Stimulated activated CD4-positive, alpha-beta T cell treated with anti-CD3 and anti-CD28 coated beads, Interleukin-4, amount 100 ng/mL, for 48 hours (primary cell): ENCODE measurements at regions not wholly inside any gene's neighbourhood (a gene's known extent, or its start where the extent isn't known, plus 50 kb on each side); places are given as distances from the start of the nearest gene placed in this dataset.

Experiments used
- DNase-seq, 2 donors: peaks; one replicate each; pipeline ENCODE4 v3.0.0-alpha.2; 2020; ENCODE audit warnings: low read depth in 2 of 2

- DNase-seq: no peak
Observed at GRCh38 chr1:37274938-37275631, 199.3 kb upstream of the ZC3H12A start.

DNA sequence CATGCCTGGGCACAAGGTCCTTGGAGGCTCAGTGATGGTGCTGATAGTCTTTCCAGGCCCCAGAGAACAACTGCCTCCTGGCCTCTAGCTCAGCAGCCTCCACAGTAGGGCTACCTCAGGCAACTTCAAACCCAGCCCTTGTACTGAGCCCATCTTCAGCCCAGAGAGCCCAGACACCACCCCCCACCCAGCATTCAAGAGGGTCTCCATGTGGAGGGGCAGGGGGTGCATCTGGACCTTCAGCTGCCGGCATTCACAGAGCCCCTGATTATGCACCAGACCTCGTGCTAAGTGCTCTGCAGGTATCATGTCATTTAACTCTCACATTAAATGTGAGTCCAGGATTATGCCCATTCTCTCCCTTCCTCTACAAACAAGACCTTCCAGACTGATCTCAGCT lies 197.0 kb upstream of the ZC3H12A start:
- no peak for DNase-seq

DNA sequence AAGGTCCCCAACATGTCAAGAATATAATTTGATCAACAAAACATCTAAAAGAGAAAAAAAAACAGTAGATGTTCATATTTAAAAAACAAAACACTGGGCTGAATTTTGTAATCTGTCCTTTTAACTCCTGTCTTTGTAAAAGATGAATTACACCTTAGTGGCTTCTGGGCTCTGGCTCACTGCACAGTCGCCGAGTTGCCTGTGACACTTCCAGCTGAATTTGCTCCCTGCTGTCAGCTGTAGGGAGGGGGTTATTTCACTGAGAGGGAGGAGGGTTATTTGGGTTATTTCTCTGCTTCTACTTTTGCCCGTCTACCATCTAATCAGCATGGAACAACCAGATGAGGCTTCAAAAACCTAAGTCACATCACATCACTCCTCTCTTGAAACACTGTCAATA lies 193.0 kb upstream of the ZC3H12A start:
- no peak for DNase-seq

- DNase-seq: no peak
Observed at GRCh38 chr1:37282764-37283163, 191.6 kb upstream of the ZC3H12A start.

GRCh38 chr1:37284053-37284452 lies 190.3 kb upstream of the ZC3H12A start:
- no peak for DNase-seq

DNA sequence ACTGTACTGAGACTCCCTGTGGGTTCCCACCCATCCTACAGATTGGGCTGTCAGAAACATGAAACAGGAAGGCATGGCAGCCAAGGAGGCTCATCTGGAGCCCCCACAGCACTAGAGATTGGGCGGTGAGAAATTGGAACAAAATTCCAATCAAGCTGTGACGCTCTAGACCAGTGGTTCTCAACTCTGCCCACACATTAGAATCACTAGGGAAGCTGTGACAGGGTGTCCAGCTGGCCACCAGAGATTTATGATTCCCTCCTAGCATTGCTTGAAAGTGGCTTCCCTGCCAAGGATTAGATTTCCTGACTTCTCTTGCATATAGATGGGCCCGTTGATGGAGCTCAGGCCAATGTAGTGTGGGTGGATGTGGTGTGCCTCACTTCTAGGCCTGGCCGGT lies 187.5 kb upstream of the ZC3H12A start:
- DNase-seq: no peak

GRCh38 chr1:37288900-37289299 lies 185.5 kb upstream of the ZC3H12A start:
- no peak for DNase-seq

DNA sequence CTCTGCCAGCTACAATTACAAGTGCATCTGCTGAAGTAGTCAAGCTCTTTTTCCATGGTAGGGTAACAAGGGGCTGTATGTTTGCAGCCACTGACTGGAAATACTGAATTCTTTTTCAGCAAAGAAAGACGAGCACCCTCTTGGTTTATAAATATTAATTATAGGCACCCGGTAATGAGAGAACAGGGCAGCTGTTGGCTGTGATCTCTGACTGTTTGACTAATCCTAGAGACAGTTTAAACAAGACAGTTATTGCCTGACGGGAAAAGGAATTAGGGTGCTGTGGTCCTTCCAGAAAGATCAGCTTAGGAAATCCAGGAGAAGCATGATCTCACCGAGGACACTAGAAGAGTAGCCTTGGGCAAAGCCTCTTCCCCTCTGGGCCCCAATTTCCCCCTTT lies 183.7 kb upstream of the ZC3H12A start:
- no peak for DNase-seq

DNA sequence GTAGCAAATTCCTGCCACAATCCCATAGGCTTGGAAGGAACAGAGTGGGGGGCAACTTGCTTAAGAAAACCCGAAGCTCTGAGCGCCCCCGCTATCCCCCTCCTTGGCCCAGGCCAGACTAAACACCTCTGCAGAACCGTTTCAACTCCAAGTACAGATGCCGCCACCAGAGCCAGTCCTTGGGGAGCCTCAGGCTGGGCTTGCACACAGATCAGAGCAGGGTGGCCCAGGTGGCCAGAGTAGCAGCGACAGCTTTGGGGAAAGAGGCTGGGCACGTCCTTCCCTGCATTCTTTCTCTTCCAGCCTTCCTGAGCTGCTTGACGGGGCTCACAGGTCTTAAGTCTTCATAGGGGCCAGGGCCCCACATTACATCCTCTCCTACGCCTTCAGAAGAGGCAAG lies 181.6 kb upstream of the ZC3H12A start:
- no peak for DNase-seq

DNA sequence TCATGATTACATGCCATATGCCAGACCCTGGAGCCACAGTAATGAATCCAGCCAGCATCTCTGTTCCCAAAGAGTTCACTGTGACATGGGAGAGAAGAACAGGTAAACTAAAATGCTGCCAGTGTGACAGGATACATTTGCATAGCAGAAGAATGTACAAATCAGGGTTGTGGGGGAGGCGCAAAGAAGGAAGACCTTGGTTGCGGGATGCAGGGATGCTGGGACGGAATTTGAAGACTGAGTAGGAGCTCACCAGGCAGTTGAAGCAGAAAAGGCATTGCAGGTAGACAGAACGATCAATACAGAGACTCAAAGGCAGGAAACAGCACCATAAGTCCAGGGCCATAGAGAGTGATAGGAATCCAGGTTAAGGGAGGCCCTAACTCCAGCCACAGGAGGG lies 180.3 kb upstream of the ZC3H12A start:
- no peak for DNase-seq

DNA sequence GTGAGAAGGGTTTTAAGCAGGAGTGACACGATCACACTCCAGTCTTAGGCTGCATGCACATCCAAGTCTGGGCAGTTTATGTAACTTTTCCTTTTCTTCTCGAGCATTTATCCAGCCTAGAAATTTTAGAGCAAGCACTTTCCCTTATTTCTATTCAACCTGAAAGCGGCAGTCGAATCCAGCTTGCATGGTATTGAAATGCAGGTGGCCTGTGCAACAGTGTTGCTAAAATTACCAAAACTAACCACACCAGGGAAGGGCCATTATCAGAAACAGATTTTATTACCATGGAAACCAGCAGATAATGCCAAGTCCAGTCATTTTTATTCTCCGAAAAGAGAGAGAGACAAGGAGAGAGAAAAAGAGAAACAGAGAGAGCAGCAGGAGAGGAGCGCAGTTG lies 179.9 kb upstream of the ZC3H12A start:
- no peak for DNase-seq

GRCh38 chr1:37298769-37299168 lies 175.6 kb upstream of the ZC3H12A start:
- DNase-seq: no peak

- no peak for DNase-seq
Observed at GRCh38 chr1:37299216-37299615, 175.2 kb upstream of the ZC3H12A start.

DNA sequence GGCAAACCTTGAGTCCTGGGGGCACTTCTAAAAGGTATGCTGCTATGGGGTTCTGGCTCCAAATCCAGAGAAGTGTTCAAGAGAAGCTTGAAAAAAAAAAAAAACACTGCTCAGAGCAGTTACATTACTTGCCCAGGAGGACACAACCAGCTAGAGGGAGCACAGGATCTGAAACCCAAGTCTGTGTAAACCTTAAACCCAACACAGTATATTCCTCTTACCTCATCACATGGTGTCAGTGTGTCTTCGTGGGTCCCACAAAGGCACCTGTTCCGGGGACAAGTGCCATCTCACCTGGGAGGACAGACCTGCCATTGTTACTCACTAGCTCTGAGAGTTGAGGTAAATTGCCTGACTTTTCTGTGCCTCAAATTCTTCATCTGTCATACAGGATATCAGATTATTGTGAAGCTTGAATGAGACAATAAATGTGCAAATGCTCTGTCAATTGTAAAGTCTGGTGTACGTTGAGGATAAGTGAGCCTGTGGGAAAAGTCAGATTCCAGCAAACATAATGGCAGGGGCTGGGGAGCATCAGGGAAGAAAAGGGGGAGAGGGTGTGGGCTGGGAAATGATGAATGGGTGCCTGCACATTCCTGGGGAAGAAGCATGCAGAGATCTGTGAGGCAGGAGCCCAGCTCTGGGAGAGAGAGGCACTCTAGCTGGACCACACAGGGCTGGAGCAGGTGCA lies 170.4 kb upstream of the ZC3H12A start:
- DNase-seq: no peak

GRCh38 chr1:37305108-37305507 lies 169.3 kb upstream of the ZC3H12A start:
- DNase-seq: no peak

DNA sequence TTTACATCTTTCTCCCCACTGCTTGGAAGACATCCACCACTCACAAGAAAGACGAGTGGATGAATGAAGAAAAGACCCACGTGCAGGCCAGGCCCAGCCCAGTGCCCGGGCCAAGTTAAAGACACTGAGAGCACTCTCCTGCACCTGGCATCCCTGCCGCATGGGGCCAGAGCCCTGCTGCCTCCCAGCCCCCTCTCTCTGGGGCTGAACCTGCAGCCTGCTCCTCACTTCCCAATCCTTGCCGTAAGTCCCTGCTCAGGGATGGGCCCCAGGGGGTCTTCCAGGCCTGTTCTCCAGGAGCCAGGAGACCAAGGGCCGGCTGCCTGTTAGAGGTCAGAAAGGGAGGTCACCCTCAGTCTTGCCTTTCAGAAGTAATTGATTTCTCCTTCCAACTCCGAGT lies 168.5 kb upstream of the ZC3H12A start:
- DNase-seq: no peak

DNA sequence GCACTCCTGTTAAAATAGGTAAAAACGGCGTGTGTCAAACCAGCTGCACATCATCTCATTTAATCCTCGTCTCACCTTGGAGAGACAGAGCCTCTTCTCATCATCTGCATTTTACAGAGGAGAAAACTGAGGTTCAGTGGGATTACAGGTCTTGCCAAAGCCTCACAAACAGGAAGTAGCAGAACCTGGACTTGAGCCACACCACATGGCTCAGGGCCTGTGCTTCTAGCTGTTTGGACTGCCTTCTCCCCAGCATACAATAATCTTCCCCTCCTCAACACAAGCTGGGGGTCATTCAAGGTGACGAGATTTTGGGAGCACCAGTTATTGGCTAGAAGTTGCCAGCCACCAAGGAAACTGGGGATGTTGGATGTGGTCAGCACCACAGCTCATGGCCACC lies 167.9 kb upstream of the ZC3H12A start:
- no peak for DNase-seq

DNA sequence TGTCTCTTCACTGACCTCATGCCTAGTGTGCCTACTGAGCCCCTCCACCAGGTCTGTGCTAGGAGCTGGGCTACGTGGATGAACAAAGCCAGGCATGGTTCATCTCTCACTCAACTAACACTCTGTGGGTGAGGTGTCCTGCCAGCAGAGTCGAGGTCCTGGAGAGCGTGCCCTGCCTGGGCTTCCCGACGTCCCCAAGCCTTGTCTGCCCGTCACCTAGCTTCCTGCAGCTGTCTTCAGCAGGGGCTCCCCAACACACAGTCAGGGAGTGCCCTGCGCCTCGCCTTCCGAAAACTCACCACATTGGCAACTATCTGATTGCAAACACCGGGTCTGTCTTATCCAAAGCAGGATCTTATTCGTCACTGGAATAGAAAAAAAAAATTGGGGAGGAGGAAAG lies 167.5 kb upstream of the ZC3H12A start:
- no peak for DNase-seq

DNA sequence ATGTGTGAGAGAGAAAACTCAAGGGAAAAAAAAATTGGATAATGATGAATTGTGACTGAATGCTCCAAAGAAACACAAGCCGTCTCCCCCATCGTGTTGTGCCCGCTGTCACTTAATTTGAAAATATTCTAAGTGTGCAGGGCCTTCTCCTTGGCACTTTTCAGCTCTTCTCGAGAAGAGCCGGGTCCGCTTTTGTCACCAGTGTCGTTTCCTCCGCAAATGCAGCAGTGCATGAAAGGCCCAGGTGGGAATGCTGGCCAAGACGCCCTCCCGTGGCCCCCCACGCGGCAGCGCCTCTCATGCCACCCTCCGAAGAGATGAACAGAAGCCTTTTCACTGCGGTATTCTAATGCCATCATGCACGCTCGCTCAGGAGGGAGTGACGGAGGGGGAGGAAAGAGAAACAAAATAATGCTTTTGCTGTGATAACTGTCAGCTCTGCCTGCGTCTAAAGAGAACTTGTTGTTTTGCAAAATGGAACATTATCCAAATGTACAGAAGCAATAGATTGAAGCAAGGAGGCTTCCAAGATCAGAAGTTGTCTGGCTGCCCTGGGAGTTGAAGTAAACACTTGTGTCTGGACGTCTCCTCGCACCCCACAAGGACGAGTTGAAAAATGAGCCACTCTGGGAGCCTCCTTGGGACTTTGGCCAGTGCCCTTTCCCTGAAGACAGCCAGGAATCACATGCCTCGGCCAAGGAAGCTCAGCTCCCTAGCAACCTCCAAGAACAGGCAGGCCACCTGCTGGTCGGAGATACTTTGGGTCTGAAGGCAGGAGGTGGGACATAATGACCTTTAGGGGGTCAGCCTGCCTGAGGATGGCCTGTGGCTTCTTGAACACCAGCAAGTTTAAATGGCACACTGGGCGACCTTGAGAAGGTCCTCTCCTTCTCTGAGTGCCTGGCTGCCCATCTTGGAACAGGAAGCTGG lies 166.1 kb upstream of the ZC3H12A start:
- no peak for DNase-seq

DNA sequence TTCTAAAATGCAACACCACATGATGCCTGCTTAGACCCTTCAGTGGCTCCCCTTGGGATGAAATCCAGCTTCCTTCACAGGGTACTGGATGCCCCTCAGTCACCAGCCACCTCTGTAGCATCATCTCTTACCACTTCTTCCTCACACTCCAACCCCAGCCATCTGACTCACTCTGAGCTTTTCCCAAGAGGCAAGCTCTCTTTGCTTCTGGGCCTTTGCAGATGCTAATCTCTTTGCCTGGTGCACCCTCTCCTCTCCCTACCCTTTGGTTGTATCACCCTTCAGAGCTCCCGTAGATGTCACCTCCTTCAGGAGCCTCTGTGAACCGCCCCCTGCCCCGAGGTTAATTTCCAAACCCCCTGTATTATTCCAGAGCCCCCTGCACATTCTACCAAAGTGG lies 164.8 kb upstream of the ZC3H12A start:
- no peak for DNase-seq

DNA sequence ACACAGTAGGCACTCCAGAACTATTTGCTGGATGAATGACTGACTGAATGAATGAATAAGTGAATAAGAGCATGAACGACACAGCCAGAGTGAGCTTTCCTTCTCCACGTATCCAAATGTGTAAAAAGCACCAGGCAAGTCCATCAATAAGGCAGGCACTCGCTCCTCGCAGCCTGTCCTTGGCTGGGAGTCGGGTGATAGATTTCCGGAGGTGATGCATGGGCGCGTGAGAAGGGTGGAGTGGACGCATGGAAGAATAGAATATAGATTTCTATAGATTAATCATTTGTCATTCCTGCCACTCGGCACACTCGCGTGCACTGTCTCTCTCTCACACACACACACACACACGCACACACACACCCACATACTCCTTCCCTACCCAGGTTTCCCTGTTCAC lies 164.3 kb upstream of the ZC3H12A start:
- DNase-seq: no peak

DNA sequence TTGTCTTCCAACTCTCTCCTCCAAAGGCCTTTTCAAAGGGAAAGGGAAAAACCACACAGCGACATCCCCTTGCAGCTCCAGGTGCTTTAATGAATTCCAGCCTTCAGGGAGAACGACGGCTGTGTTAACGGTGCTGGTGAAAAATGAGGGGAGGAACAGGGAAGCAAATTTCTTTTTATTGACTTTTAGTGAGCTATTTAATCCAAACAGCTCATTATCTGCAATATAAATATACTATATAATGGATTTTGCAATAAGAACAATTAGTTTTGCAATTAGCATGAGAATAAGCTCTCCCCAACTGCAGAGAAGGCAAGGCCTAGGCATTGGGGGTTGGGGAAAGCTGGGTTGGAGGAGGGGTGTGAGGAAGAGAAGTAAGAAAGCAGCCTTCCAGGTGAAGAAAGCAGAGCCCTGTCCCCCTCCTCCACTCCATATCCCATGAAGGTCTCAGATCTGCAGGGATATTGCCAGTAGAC lies 159.0 kb upstream of the ZC3H12A start:
- DNase-seq: no peak
